GM23248 (cell line): ENCODE measurements at regions not wholly inside any gene's neighbourhood (a gene's known extent, or its start where the extent isn't known, plus 50 kb on each side); places are given as distances from the start of the nearest gene placed in this dataset.

Experiments used
- EZH2 ChIP-seq: fragments of 200-600 bp; sonication (generic); IDR thresholded peaks from 2 replicates; pipeline ENCODE4 v1.6.1; 2018; ENCODE audit warnings: antibody characterized with exemption, mild to moderate bottlenecking; ENCODE audit not compliant: insufficient read depth, poor library complexity, severe bottlenecking
- EZH2phosphoT487 ChIP-seq: fragments of 200-600 bp; sonication (generic); IDR thresholded peaks from 2 replicates; pipeline ENCODE4 v1.6.1; 2018; ENCODE audit warnings: antibody characterized with exemption, moderate library complexity, mild to moderate bottlenecking, low read depth; ENCODE audit not compliant: insufficient read depth

GRCh38 chr19:31501427-31502195, 152.4 kb upstream of the TSHZ3 start:
- no peak for TF ChIP-seq EZH2
- no peak for TF ChIP-seq EZH2phosphoT487
